ENCODE measurements at regions not wholly inside any gene's neighbourhood (a gene's known extent, or its start where the extent isn't known, plus 50 kb on each side); places are given as distances from the start of the nearest gene placed in this dataset.

GRCh38 chr4:137454767-137455166 is 77.5 kb downstream of the PCDH18 start:
- H2BK12ac ChIP-seq (ENCODE audit: low read length in 2 of 2), result peak overlapping the region in 1 of 2 experiments; percentile 71
- H2AFZ ChIP-seq (ENCODE audit: low read depth, low read length), result no peak overlapping the region
- no peaks in the 10 kb centered on the region for H3K79me1 ChIP-seq (replicated peaks; ENCODE audit: low read length, poor library complexity, severe bottlenecking)
- no peak for DNase-seq
- H4K8ac ChIP-seq (ENCODE audit: low read length), result no peak overlapping the region
- no peak overlapping the region for H2AK5ac ChIP-seq (ENCODE audit: low read length, severe bottlenecking)
- no peak overlapping the region for H3K27ac ChIP-seq (ENCODE audit: low read length, poor library complexity, severe bottlenecking)
- no peak overlapping the region for H3K14ac ChIP-seq (ENCODE audit: low read length in 2 of 2)
- no peaks in the 10 kb centered on the region for H3K36me3 ChIP-seq (ENCODE audit: control insufficient read depth in 1 of 2, insufficient read depth in 2 of 2, low read depth in 1 of 2, low read length in 2 of 2)
- no peak overlapping the region for H4K91ac ChIP-seq (ENCODE audit: low read length)
- no peak overlapping the region for H3K4me3 ChIP-seq (ENCODE audit: insufficient read depth in 1 of 2, low read depth in 1 of 2, low read length in 2 of 2)
- H2BK15ac ChIP-seq (ENCODE audit: low read depth, poor library complexity, severe bottlenecking), result no peak overlapping the region
- H3K18ac ChIP-seq (ENCODE audit: low read depth in 1 of 2, low read length in 2 of 2), result no peak overlapping the region
- no peaks in the 10 kb centered on the region for H3K9me3 ChIP-seq (ENCODE audit: control insufficient read depth, low read length)
- H3K4ac ChIP-seq (ENCODE audit: low read depth in 1 of 2, low read length in 2 of 2), result no peak overlapping the region
- H2BK5ac ChIP-seq (ENCODE audit: low read depth, low read length, poor library complexity, severe bottlenecking), result no peak overlapping the region
- no peak overlapping the region for H3K4me2 ChIP-seq (ENCODE audit: low read length, poor library complexity, severe bottlenecking)
- H3K9ac ChIP-seq (ENCODE audit: low read length), result no peak overlapping the region
- H2BK120ac ChIP-seq (ENCODE audit: low read depth, low read length), result no peak overlapping the region
- no peak overlapping the region for H3K23ac ChIP-seq (ENCODE audit: low read length in 2 of 2)
- H3K27me3 ChIP-seq (ENCODE audit: control insufficient read depth in 1 of 2, insufficient read depth in 1 of 2, low read length in 2 of 2), result no peaks in the 10 kb centered on the region
- H3K4me1 ChIP-seq (ENCODE audit: control insufficient read depth, insufficient read depth, low read depth, low read length), result no peaks in the 10 kb centered on the region

DNA sequence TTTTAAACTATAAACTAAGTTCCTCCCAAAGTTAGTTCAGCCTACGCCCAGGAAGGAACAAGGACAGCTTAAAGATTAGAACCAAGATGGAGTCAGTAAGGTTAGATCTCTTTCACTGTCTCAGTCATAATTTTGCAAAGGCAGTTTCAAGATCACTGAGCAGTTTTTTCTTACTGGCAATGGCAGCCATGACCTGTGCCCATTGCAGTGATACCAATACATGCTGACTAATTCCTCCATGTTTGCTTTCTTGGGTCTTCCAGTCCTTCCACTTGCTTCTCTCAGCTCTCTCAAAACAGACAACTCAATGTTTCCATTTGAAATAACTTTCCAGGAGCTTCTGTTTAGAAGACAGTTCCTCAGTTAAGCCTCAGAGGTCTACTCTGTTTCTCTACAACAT is 79.5 kb downstream of the PCDH18 start:
- Histone ChIP-seq H2AK5ac (ENCODE audit: low read length, severe bottlenecking) (no peak overlapping the region), H3K14ac (ENCODE audit: low read length in 2 of 2) (no peak overlapping the region), H4K8ac (ENCODE audit: low read length) (no peak overlapping the region), H2BK15ac (ENCODE audit: low read depth, poor library complexity, severe bottlenecking) (no peak overlapping the region), H3K23ac (ENCODE audit: low read length in 2 of 2) (no peak overlapping the region), H3K79me1 (replicated peaks; ENCODE audit: low read length, poor library complexity, severe bottlenecking) (no peaks in the 10 kb centered on the region), H3K4me3 (ENCODE audit: insufficient read depth in 1 of 2, low read depth in 1 of 2, low read length in 2 of 2) (no peak overlapping the region), H3K36me3 (ENCODE audit: control insufficient read depth in 1 of 2, insufficient read depth in 2 of 2, low read depth in 1 of 2, low read length in 2 of 2) (no peaks in the 10 kb centered on the region), H3K18ac (ENCODE audit: low read depth in 1 of 2, low read length in 2 of 2) (peak overlapping the region in 1 of 2 experiments; percentile 11), H3K4me1 (ENCODE audit: control insufficient read depth, insufficient read depth, low read depth, low read length) (no peaks in the 10 kb centered on the region), H4K91ac (ENCODE audit: low read length) (no peak overlapping the region), H3K9ac (ENCODE audit: low read length) (no peak overlapping the region), H2BK12ac (ENCODE audit: low read length in 2 of 2) (no peak overlapping the region), H3K27me3 (ENCODE audit: control insufficient read depth in 1 of 2, insufficient read depth in 1 of 2, low read length in 2 of 2) (no peaks in the 10 kb centered on the region), H3K27ac (ENCODE audit: low read length, poor library complexity, severe bottlenecking) (no peak overlapping the region), H2BK5ac (ENCODE audit: low read depth, low read length, poor library complexity, severe bottlenecking) (no peak overlapping the region), H2AFZ (ENCODE audit: low read depth, low read length) (no peak overlapping the region), H2BK120ac (ENCODE audit: low read depth, low read length) (no peak overlapping the region), H3K9me3 (ENCODE audit: control insufficient read depth, low read length) (no peaks in the 10 kb centered on the region), H3K4ac (ENCODE audit: low read depth in 1 of 2, low read length in 2 of 2) (no peak overlapping the region), H3K4me2 (ENCODE audit: low read length, poor library complexity, severe bottlenecking) (no peak overlapping the region)
- peak; percentile 38 for DNase-seq
- 100% methylated on average over 1 of the region's 1 CpG for WGBS

- Histone ChIP-seq H3K4me3 (ENCODE audit: insufficient read depth in 1 of 2, low read depth in 1 of 2, low read length in 2 of 2) (no peak overlapping the region), H2BK15ac (ENCODE audit: low read depth, poor library complexity, severe bottlenecking) (no peak overlapping the region), H4K91ac (ENCODE audit: low read length) (no peak overlapping the region), H3K23ac (ENCODE audit: low read length in 2 of 2) (no peak overlapping the region), H3K4me2 (ENCODE audit: low read length, poor library complexity, severe bottlenecking) (no peak overlapping the region), H3K4ac (ENCODE audit: low read depth in 1 of 2, low read length in 2 of 2) (no peak overlapping the region), H2AK5ac (ENCODE audit: low read length, severe bottlenecking) (no peak overlapping the region), H2BK5ac (ENCODE audit: low read depth, low read length, poor library complexity, severe bottlenecking) (no peak overlapping the region), H3K79me1 (replicated peaks; ENCODE audit: low read length, poor library complexity, severe bottlenecking) (no peaks in the 10 kb centered on the region), H2BK120ac (ENCODE audit: low read depth, low read length) (no peak overlapping the region), H3K27me3 (ENCODE audit: control insufficient read depth in 1 of 2, insufficient read depth in 1 of 2, low read length in 2 of 2) (no peaks in the 10 kb centered on the region), H3K27ac (ENCODE audit: low read length, poor library complexity, severe bottlenecking) (no peak overlapping the region), H3K36me3 (ENCODE audit: control insufficient read depth in 1 of 2, insufficient read depth in 2 of 2, low read depth in 1 of 2, low read length in 2 of 2) (no peaks in the 10 kb centered on the region), H3K14ac (ENCODE audit: low read length in 2 of 2) (no peak overlapping the region), H3K4me1 (ENCODE audit: control insufficient read depth, insufficient read depth, low read depth, low read length) (no peaks in the 10 kb centered on the region), H3K9ac (ENCODE audit: low read length) (no peak overlapping the region), H2BK12ac (ENCODE audit: low read length in 2 of 2) (no peak overlapping the region), H2AFZ (ENCODE audit: low read depth, low read length) (no peak overlapping the region), H4K8ac (ENCODE audit: low read length) (no peak overlapping the region), H3K9me3 (ENCODE audit: control insufficient read depth, low read length) (no peaks in the 10 kb centered on the region), H3K18ac (ENCODE audit: low read depth in 1 of 2, low read length in 2 of 2) (no peak overlapping the region)
- no peak for DNase-seq
- 76% methylated on average over 3 of the region's 3 CpGs for WGBS
These were observed 81.0 kb downstream of the PCDH18 start for GRCh38 chr4:137451172-137451825.

GRCh38 chr4:137448402-137448801 is 83.9 kb downstream of the PCDH18 start:
- no peaks in the 10 kb centered on the region for H3K4me1 ChIP-seq (ENCODE audit: control insufficient read depth, insufficient read depth, low read depth, low read length)
- H4K91ac ChIP-seq (ENCODE audit: low read length), result no peak overlapping the region
- H3K79me1 ChIP-seq (replicated peaks; ENCODE audit: low read length, poor library complexity, severe bottlenecking), result no peaks in the 10 kb centered on the region
- no peak overlapping the region for H3K14ac ChIP-seq (ENCODE audit: low read length in 2 of 2)
- H3K27ac ChIP-seq (ENCODE audit: low read length, poor library complexity, severe bottlenecking), result no peak overlapping the region
- H3K4ac ChIP-seq (ENCODE audit: low read depth in 1 of 2, low read length in 2 of 2), result no peak overlapping the region
- no peak overlapping the region for H2BK120ac ChIP-seq (ENCODE audit: low read depth, low read length)
- no peaks in the 10 kb centered on the region for H3K36me3 ChIP-seq (ENCODE audit: control insufficient read depth in 1 of 2, insufficient read depth in 2 of 2, low read depth in 1 of 2, low read length in 2 of 2)
- H2BK5ac ChIP-seq (ENCODE audit: low read depth, low read length, poor library complexity, severe bottlenecking), result no peak overlapping the region
- no peak overlapping the region for H4K8ac ChIP-seq (ENCODE audit: low read length)
- H3K4me3 ChIP-seq (ENCODE audit: insufficient read depth in 1 of 2, low read depth in 1 of 2, low read length in 2 of 2), result no peak overlapping the region
- no peak overlapping the region for H3K23ac ChIP-seq (ENCODE audit: low read length in 2 of 2)
- no peak overlapping the region for H3K9ac ChIP-seq (ENCODE audit: low read length)
- H2AFZ ChIP-seq (ENCODE audit: low read depth, low read length), result no peak overlapping the region
- H3K4me2 ChIP-seq (ENCODE audit: low read length, poor library complexity, severe bottlenecking), result no peak overlapping the region
- H3K27me3 ChIP-seq (ENCODE audit: control insufficient read depth in 1 of 2, insufficient read depth in 1 of 2, low read length in 2 of 2), result no peaks in the 10 kb centered on the region
- no peak overlapping the region for H3K18ac ChIP-seq (ENCODE audit: low read depth in 1 of 2, low read length in 2 of 2)
- no peak for DNase-seq
- H2BK12ac ChIP-seq (ENCODE audit: low read length in 2 of 2), result no peak overlapping the region
- no CpG with 5 or more reads among the region's 1 CpG for WGBS
- H2BK15ac ChIP-seq (ENCODE audit: low read depth, poor library complexity, severe bottlenecking), result no peak overlapping the region
- H2AK5ac ChIP-seq (ENCODE audit: low read length, severe bottlenecking), result no peak overlapping the region
- H3K9me3 ChIP-seq (ENCODE audit: control insufficient read depth, low read length), result no peaks in the 10 kb centered on the region
